ENCODE measurements at regions not wholly inside any gene's neighbourhood (a gene's known extent, or its start where the extent isn't known, plus 50 kb on each side); places are given as distances from the start of the nearest gene placed in this dataset.

- Histone ChIP-seq H3K27ac (ENCODE audit: low read depth in 2 of 2, low read length in 2 of 2) (no peak overlapping the region), H3K9ac (ENCODE audit: low read length in 3 of 3) (no peak overlapping the region), H3K4me1 (ENCODE audit: control insufficient read depth in 2 of 3, insufficient read depth in 2 of 3, low read depth in 1 of 3, low read length in 3 of 3) (no peaks in the 10 kb centered on the region), H3K4me3 (ENCODE audit: low read length in 3 of 3) (no peak overlapping the region), H3K27me3 (ENCODE audit: control insufficient read depth, insufficient read depth, low read length) (no peaks in the 10 kb centered on the region), H3K36me3 (ENCODE audit: control insufficient read depth in 2 of 3, insufficient read depth in 3 of 3, low read length in 3 of 3) (no peaks in the 10 kb centered on the region), H3K9me3 (ENCODE audit: control insufficient read depth in 2 of 3, insufficient read depth in 1 of 3, low read length in 3 of 3) (peaks cover 0 to 8% (median 0%) of the 10 kb centered on the region in 3 donors)
- no peak for FAIRE-seq
- TF ChIP-seq, protein P1, sequence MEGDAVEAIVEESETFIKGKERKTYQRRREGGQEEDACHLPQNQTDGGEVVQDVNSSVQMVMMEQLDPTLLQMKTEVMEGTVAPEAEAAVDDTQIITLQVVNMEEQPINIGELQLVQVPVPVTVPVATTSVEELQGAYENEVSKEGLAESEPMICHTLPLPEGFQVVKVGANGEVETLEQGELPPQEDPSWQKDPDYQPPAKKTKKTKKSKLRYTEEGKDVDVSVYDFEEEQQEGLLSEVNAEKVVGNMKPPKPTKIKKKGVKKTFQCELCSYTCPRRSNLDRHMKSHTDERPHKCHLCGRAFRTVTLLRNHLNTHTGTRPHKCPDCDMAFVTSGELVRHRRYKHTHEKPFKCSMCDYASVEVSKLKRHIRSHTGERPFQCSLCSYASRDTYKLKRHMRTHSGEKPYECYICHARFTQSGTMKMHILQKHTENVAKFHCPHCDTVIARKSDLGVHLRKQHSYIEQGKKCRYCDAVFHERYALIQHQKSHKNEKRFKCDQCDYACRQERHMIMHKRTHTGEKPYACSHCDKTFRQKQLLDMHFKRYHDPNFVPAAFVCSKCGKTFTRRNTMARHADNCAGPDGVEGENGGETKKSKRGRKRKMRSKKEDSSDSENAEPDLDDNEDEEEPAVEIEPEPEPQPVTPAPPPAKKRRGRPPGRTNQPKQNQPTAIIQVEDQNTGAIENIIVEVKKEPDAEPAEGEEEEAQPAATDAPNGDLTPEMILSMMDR (IDR thresholded peaks at IDR 0.05; ENCODE audit: borderline replicate concordance, extremely low read depth, insufficient read depth), result no peak
- intact Hi-C loops (cut with DNase I), result no loop called here
- DNase-seq, result no peak
Observed at GRCh38 chr12:125440399-125440798, 375.2 kb downstream of the AACS start.

GRCh38 chr12:125443341-125443740 is 378.1 kb downstream of the AACS start:
- H3K4me1 ChIP-seq (ENCODE audit: control insufficient read depth in 2 of 3, insufficient read depth in 2 of 3, low read depth in 1 of 3, low read length in 3 of 3), result no peaks in the 10 kb centered on the region

GRCh38 chr12:125451408-125451807 is 386.2 kb downstream of the AACS start:
- intact Hi-C loops (cut with DNase I), result no loop called here
- TF ChIP-seq, protein P1 (IDR thresholded peaks at IDR 0.05; ENCODE audit: borderline replicate concordance, extremely low read depth, insufficient read depth), result no peak

More at GRCh38 chr12:125443341-125443740, 378.1 kb downstream of the AACS start:
- Histone ChIP-seq H3K9ac (ENCODE audit: low read length in 3 of 3) (no peak overlapping the region), H3K27me3 (ENCODE audit: control insufficient read depth, insufficient read depth, low read length) (no peaks in the 10 kb centered on the region), H3K9me3 (ENCODE audit: control insufficient read depth in 2 of 3, insufficient read depth in 1 of 3, low read length in 3 of 3) (peaks cover 0 to 13% (median 2%) of the 10 kb centered on the region in 3 donors), H3K36me3 (ENCODE audit: control insufficient read depth in 2 of 3, insufficient read depth in 3 of 3, low read length in 3 of 3) (no peaks in the 10 kb centered on the region), H3K4me3 (ENCODE audit: low read length in 3 of 3) (no peak overlapping the region), H3K27ac (ENCODE audit: low read depth in 2 of 2, low read length in 2 of 2) (no peak overlapping the region)
- DNase-seq, result no peak
- FAIRE-seq, result no peak
- TF ChIP-seq, protein P1 (IDR thresholded peaks at IDR 0.05; ENCODE audit: borderline replicate concordance, extremely low read depth, insufficient read depth), result no peak
- intact Hi-C loops (cut with DNase I), result no loop called here

DNA sequence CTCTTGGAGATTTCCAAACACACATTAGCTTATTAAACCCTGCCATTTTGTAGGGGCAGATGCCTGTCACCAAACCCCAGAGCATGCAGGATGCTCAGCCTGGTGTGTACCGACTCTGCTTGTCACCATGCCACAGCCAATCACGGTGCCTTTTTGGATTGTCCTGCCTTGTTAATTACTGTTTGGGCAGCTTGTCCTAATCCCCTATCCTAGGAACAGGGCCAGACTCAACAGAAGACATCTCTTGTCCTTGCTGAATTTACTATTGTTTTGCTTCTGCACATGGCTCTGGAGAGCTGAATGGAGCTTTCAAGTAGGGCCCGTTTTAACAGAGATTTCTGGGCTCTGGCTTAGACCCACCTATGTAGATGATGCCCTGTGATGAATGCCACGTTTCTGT is 388.5 kb downstream of the AACS start:
- intact Hi-C loops (cut with DNase I), result no loop called here
- peaks cover 0 to 3% (median 0%) of the 10 kb centered on the region in 3 donors for H3K9me3 ChIP-seq (ENCODE audit: control insufficient read depth in 2 of 3, insufficient read depth in 1 of 3, low read length in 3 of 3)
- no peaks in the 10 kb centered on the region for H3K27me3 ChIP-seq (ENCODE audit: control insufficient read depth, insufficient read depth, low read length)
- no peaks in the 10 kb centered on the region for H3K4me1 ChIP-seq (ENCODE audit: control insufficient read depth in 2 of 3, insufficient read depth in 2 of 3, low read depth in 1 of 3, low read length in 3 of 3)
- FAIRE-seq (no peak), DNase-seq (no peak)
- no peak overlapping the region for H3K4me3 ChIP-seq (ENCODE audit: low read length in 3 of 3)
- no peak overlapping the region for H3K9ac ChIP-seq (ENCODE audit: low read length in 3 of 3)
- no peak overlapping the region for H3K27ac ChIP-seq (ENCODE audit: low read depth in 2 of 2, low read length in 2 of 2)
- H3K36me3 ChIP-seq (ENCODE audit: control insufficient read depth in 2 of 3, insufficient read depth in 3 of 3, low read length in 3 of 3), result no peaks in the 10 kb centered on the region
- TF ChIP-seq, protein P1 (IDR thresholded peaks at IDR 0.05; ENCODE audit: borderline replicate concordance, extremely low read depth, insufficient read depth), result no peak

More at GRCh38 chr12:125451408-125451807, 386.2 kb downstream of the AACS start:
- Histone ChIP-seq H3K4me1 (ENCODE audit: control insufficient read depth in 2 of 3, insufficient read depth in 2 of 3, low read depth in 1 of 3, low read length in 3 of 3) (no peaks in the 10 kb centered on the region), H3K27me3 (ENCODE audit: control insufficient read depth, insufficient read depth, low read length) (no peaks in the 10 kb centered on the region), H3K27ac (ENCODE audit: low read depth in 2 of 2, low read length in 2 of 2) (no peak overlapping the region), H3K9ac (ENCODE audit: low read length in 3 of 3) (no peak overlapping the region), H3K36me3 (ENCODE audit: control insufficient read depth in 2 of 3, insufficient read depth in 3 of 3, low read length in 3 of 3) (no peaks in the 10 kb centered on the region), H3K9me3 (ENCODE audit: control insufficient read depth in 2 of 3, insufficient read depth in 1 of 3, low read length in 3 of 3) (peaks cover 0 to 4% (median 3%) of the 10 kb centered on the region in 3 donors), H3K4me3 (ENCODE audit: low read length in 3 of 3) (no peak overlapping the region)
- FAIRE-seq, result no peak
- no peak for DNase-seq
